HEK293 (cell line): ENCODE measurements at regions not wholly inside any gene's neighbourhood (a gene's known extent, or its start where the extent isn't known, plus 50 kb on each side); places are given as distances from the start of the nearest gene placed in this dataset.

Source experiments
- HOXC10 ChIP-seq: sonication (generic); formaldehyde crosslinking; IDR thresholded peaks from 2 replicates; pipeline ENCODE4 v1.8.1; 2023; ENCODE audit warnings: mild to moderate bottlenecking, missing genetic modification reagents
- KLF10 ChIP-seq: fragments of 450-650 bp; IDR thresholded peaks from 2 replicates; pipeline ENCODE4 v1.5.1; 2018; ENCODE audit warnings: missing biosample characterization, mild to moderate bottlenecking, missing genetic modification characterization
- KLF9 ChIP-seq: fragments of 450-650 bp; formaldehyde crosslinking; IDR thresholded peaks from 2 replicates; pipeline ENCODE4 v1.5.1; 2016; ENCODE audit warnings: missing biosample characterization, missing genetic modification characterization, low read depth
- ZBTB7A ChIP-seq: fragments of 450-650 bp; formaldehyde crosslinking; IDR thresholded peaks from 2 replicates; pipeline ENCODE4 v1.5.1; 2016; ENCODE audit warnings: low read depth, missing biosample characterization, missing genetic modification characterization
- ZFP37 ChIP-seq: fragments of 450-650 bp; formaldehyde crosslinking; IDR thresholded peaks from 2 replicates; pipeline ENCODE4 v1.5.1; 2016; ENCODE audit warnings: missing biosample characterization, missing genetic modification characterization
- ZNF530 ChIP-seq: fragments of 450-650 bp; formaldehyde crosslinking; IDR thresholded peaks from 2 replicates; pipeline ENCODE4 v1.5.1; 2016; ENCODE audit warnings: low read depth, missing biosample characterization, missing genetic modification characterization
- ZNF610 ChIP-seq: fragments of 450-650 bp; formaldehyde crosslinking; IDR thresholded peaks from 2 replicates; pipeline ENCODE4 v1.5.1; 2016; ENCODE audit warnings: missing biosample characterization, missing genetic modification characterization, borderline replicate concordance
- ZNF624 ChIP-seq: fragments of 450-650 bp; formaldehyde crosslinking; IDR thresholded peaks from 2 replicates; pipeline ENCODE4 v1.5.1; 2017; ENCODE audit warnings: missing biosample characterization, missing genetic modification characterization
- TF ChIP-seq, protein P1 (sequence below): fragments of 450-650 bp; formaldehyde crosslinking; IDR thresholded peaks from 2 replicates; pipeline ENCODE4 v1.5.1; 2016; ENCODE audit warnings: missing biosample characterization, missing genetic modification characterization
- TF ChIP-seq, protein P2 (sequence below): fragments of 450-650 bp; formaldehyde crosslinking; IDR thresholded peaks from 2 replicates; pipeline ENCODE4 v1.5.1; 2016; ENCODE audit warnings: missing biosample characterization, missing genetic modification characterization, low read depth
- TF ChIP-seq, protein P3 (sequence below): fragments of 450-650 bp; formaldehyde crosslinking; IDR thresholded peaks from 2 replicates; pipeline ENCODE4 v1.5.1; 2017; ENCODE audit warnings: missing biosample characterization, missing genetic modification characterization
- TF ChIP-seq, protein P4 (sequence below): fragments of 450-650 bp; formaldehyde crosslinking; conservative IDR thresholded peaks from 2 replicates; pipeline ENCODE4 v1.5.1; 2016; ENCODE audit warnings: low read depth, missing biosample characterization, missing genetic modification characterization
- TF ChIP-seq, protein P5 (sequence below): fragments of 450-650 bp; formaldehyde crosslinking; IDR thresholded peaks from 2 replicates; pipeline ENCODE4 v1.5.1; 2016; ENCODE audit warnings: missing biosample characterization, missing genetic modification characterization
- TF ChIP-seq, protein P6 (sequence below): fragments of 450-650 bp; formaldehyde crosslinking; IDR thresholded peaks from 2 replicates; pipeline ENCODE4 v1.5.1; 2016; ENCODE audit warnings: missing biosample characterization, missing genetic modification characterization, low read depth

DNA sequence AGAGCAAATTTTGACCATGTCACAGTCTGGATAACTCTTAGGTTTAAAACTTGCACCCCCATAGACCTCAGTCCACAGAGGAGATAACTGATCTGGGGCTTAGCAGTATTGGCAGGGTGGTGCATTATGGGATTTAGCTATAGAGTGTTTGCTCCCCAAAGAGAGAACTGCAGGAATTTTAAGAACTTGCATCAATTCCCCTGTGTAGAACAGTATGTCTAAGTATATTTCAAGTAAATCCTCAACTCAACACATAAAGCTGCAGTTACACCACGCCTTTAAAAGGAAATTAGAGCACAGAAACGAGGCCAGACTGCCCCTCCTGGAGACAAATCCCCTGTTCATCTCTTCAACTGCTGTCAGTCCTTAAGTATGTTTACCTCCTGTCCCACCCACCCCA lies 144.9 kb downstream of the TRMT11 start:
- TF ChIP-seq, protein P1, sequence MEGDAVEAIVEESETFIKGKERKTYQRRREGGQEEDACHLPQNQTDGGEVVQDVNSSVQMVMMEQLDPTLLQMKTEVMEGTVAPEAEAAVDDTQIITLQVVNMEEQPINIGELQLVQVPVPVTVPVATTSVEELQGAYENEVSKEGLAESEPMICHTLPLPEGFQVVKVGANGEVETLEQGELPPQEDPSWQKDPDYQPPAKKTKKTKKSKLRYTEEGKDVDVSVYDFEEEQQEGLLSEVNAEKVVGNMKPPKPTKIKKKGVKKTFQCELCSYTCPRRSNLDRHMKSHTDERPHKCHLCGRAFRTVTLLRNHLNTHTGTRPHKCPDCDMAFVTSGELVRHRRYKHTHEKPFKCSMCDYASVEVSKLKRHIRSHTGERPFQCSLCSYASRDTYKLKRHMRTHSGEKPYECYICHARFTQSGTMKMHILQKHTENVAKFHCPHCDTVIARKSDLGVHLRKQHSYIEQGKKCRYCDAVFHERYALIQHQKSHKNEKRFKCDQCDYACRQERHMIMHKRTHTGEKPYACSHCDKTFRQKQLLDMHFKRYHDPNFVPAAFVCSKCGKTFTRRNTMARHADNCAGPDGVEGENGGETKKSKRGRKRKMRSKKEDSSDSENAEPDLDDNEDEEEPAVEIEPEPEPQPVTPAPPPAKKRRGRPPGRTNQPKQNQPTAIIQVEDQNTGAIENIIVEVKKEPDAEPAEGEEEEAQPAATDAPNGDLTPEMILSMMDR (tag by site-specific recombination) = no peak
- no peak for TF ChIP-seq ZFP37 (tag by site-specific recombination)
- no peak for TF ChIP-seq KLF10
- TF ChIP-seq, protein P2, sequence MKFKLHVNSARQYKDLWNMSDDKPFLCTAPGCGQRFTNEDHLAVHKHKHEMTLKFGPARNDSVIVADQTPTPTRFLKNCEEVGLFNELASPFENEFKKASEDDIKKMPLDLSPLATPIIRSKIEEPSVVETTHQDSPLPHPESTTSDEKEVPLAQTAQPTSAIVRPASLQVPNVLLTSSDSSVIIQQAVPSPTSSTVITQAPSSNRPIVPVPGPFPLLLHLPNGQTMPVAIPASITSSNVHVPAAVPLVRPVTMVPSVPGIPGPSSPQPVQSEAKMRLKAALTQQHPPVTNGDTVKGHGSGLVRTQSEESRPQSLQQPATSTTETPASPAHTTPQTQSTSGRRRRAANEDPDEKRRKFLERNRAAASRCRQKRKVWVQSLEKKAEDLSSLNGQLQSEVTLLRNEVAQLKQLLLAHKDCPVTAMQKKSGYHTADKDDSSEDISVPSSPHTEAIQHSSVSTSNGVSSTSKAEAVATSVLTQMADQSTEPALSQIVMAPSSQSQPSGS (tag by site-specific recombination) = no peak
- TF ChIP-seq, protein P3, sequence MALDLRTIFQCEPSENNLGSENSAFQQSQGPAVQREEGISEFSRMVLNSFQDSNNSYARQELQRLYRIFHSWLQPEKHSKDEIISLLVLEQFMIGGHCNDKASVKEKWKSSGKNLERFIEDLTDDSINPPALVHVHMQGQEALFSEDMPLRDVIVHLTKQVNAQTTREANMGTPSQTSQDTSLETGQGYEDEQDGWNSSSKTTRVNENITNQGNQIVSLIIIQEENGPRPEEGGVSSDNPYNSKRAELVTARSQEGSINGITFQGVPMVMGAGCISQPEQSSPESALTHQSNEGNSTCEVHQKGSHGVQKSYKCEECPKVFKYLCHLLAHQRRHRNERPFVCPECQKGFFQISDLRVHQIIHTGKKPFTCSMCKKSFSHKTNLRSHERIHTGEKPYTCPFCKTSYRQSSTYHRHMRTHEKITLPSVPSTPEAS = no peak
- TF ChIP-seq, protein P4, sequence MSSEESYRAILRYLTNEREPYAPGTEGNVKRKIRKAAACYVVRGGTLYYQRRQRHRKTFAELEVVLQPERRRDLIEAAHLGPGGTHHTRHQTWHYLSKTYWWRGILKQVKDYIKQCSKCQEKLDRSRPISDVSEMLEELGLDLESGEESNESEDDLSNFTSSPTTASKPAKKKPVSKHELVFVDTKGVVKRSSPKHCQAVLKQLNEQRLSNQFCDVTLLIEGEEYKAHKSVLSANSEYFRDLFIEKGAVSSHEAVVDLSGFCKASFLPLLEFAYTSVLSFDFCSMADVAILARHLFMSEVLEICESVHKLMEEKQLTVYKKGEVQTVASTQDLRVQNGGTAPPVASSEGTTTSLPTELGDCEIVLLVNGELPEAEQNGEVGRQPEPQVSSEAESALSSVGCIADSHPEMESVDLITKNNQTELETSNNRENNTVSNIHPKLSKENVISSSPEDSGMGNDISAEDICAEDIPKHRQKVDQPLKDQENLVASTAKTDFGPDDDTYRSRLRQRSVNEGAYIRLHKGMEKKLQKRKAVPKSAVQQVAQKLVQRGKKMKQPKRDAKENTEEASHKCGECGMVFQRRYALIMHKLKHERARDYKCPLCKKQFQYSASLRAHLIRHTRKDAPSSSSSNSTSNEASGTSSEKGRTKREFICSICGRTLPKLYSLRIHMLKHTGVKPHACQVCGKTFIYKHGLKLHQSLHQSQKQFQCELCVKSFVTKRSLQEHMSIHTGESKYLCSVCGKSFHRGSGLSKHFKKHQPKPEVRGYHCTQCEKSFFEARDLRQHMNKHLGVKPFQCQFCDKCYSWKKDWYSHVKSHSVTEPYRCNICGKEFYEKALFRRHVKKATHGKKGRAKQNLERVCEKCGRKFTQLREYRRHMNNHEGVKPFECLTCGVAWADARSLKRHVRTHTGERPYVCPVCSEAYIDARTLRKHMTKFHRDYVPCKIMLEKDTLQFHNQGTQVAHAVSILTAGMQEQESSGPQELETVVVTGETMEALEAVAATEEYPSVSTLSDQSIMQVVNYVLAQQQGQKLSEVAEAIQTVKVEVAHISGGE (tag by site-specific recombination) = no peak
- TF ChIP-seq, protein P5, sequence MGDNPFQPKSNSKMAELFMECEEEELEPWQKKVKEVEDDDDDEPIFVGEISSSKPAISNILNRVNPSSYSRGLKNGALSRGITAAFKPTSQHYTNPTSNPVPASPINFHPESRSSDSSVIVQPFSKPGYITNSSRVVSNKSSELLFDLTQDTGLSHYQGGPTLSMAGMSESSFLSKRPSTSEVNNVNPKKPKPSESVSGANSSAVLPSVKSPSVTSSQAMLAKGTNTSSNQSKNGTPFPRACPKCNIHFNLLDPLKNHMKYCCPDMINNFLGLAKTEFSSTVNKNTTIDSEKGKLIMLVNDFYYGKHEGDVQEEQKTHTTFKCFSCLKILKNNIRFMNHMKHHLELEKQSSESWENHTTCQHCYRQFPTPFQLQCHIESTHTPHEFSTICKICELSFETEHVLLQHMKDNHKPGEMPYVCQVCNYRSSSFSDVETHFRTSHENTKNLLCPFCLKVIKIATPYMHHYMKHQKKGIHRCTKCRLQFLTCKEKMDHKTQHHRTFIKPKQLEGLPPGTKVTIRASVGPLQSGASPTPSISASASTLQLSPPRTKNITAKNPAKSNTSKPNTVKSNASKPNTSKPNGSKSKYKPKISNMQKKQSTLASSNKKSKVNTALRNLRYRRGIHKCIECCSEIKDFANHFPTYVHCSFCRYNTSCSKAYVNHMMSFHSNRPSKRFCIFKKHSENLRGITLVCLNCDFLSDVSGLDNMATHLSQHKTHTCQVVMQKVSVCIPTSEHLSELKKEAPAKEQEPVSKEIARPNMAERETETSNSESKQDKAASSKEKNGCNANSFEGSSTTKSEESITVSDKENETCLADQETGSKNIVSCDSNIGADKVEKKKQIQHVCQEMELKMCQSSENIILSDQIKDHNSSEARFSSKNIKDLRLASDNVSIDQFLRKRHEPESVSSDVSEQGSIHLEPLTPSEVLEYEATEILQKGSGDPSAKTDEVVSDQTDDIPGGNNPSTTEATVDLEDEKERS (tag by site-specific recombination) = no peak
- no peak for TF ChIP-seq KLF9
- no peak for TF ChIP-seq ZNF610 (tag by site-specific recombination)
- no peak for TF ChIP-seq ZBTB7A (tag by site-specific recombination)
- TF ChIP-seq HOXC10 (CRISPR knock-in tag) = no peak
- TF ChIP-seq ZNF624 (tag by site-specific recombination) = no peak
- TF ChIP-seq ZNF530 (tag by site-specific recombination) = no peak
- TF ChIP-seq, protein P6, sequence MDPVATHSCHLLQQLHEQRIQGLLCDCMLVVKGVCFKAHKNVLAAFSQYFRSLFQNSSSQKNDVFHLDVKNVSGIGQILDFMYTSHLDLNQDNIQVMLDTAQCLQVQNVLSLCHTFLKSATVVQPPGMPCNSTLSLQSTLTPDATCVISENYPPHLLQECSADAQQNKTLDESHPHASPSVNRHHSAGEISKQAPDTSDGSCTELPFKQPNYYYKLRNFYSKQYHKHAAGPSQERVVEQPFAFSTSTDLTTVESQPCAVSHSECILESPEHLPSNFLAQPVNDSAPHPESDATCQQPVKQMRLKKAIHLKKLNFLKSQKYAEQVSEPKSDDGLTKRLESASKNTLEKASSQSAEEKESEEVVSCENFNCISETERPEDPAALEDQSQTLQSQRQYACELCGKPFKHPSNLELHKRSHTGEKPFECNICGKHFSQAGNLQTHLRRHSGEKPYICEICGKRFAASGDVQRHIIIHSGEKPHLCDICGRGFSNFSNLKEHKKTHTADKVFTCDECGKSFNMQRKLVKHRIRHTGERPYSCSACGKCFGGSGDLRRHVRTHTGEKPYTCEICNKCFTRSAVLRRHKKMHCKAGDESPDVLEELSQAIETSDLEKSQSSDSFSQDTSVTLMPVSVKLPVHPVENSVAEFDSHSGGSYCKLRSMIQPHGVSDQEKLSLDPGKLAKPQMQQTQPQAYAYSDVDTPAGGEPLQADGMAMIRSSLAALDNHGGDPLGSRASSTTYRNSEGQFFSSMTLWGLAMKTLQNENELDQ (tag by site-specific recombination) = no peak
